Mesenchymal stem cell (in vitro differentiated cells and primary cell): ENCODE measurements at regions not wholly inside any gene's neighbourhood (a gene's known extent, or its start where the extent isn't known, plus 50 kb on each side); places are given as distances from the start of the nearest gene placed in this dataset.

Experiments used
- DNase-seq: peaks from one replicate; pipeline ENCODE4 v3.0.0-alpha.2; 2013
- H2AFZ ChIP-seq: one replicate; pipeline ENCODE4 v1.6.1; 2013; ENCODE audit warnings: low read depth, mild to moderate bottlenecking, control low read depth, inconsistent platforms, low read length, moderate library complexity
- H2AK5ac ChIP-seq: 2 replicates; pipeline ENCODE4 v1.6.1; 2013; ENCODE audit warnings: low read length, moderate library complexity, mild to moderate bottlenecking, inconsistent platforms; ENCODE audit not compliant: severe bottlenecking
- H2BK120ac ChIP-seq: one replicate; pipeline ENCODE4 v1.6.1; 2013; ENCODE audit warnings: low read depth, mild to moderate bottlenecking, inconsistent platforms, low read length, moderate library complexity
- H2BK12ac ChIP-seq, 2 experiments: one replicate each; pipeline ENCODE4 v1.6.1; 2013; ENCODE audit warnings: inconsistent platforms in 2 of 2, low read length in 2 of 2, mild to moderate bottlenecking in 2 of 2, moderate library complexity in 2 of 2, control low read depth in 1 of 2
- H2BK15ac ChIP-seq: one replicate; pipeline ENCODE4 v1.6.1; 2013; ENCODE audit warnings: mild to moderate bottlenecking, low read depth, inconsistent platforms; ENCODE audit not compliant: poor library complexity, severe bottlenecking
- H2BK5ac ChIP-seq: 2 replicates; pipeline ENCODE4 v1.6.1; 2013; ENCODE audit warnings: low read depth, mild to moderate bottlenecking, low read length, control low read depth, inconsistent platforms; ENCODE audit not compliant: poor library complexity, severe bottlenecking
- H3K14ac ChIP-seq, 2 experiments: one replicate each; pipeline ENCODE4 v1.6.1; 2013; ENCODE audit warnings: inconsistent platforms in 2 of 2, low read length in 2 of 2, control low read depth in 1 of 2, mild to moderate bottlenecking in 1 of 2, moderate library complexity in 1 of 2
- H3K18ac ChIP-seq, 2 experiments: one replicate each; pipeline ENCODE4 v1.6.1; 2013; ENCODE audit warnings: inconsistent platforms in 2 of 2, low read length in 2 of 2, control low read depth in 1 of 2, low read depth in 1 of 2, mild to moderate bottlenecking in 1 of 2
- H3K23ac ChIP-seq, 2 experiments: one replicate each; pipeline ENCODE4 v1.6.1; 2013; ENCODE audit warnings: inconsistent platforms in 2 of 2, low read length in 2 of 2, mild to moderate bottlenecking in 2 of 2, moderate library complexity in 2 of 2, control low read depth in 1 of 2
- H3K27ac ChIP-seq: 2 replicates; pipeline ENCODE4 v1.5.1; 2013; ENCODE audit warnings: mild to moderate bottlenecking, moderate library complexity, low read length, control low read depth, inconsistent platforms; ENCODE audit not compliant: poor library complexity, severe bottlenecking
- H3K27me3 ChIP-seq, 2 experiments: 2 replicates each; pipeline versions ENCODE4 v1.6.1 to v1.7.0; 2013; ENCODE audit warnings: low read length in 2 of 2, mild to moderate bottlenecking in 2 of 2, moderate library complexity in 2 of 2, control low read depth in 1 of 2, inconsistent platforms in 1 of 2; ENCODE audit not compliant: control insufficient read depth in 1 of 2, insufficient read depth in 1 of 2
- H3K36me3 ChIP-seq, 2 experiments: 2 replicates each; pipeline versions ENCODE4 v1.6.1 to v1.7.0; 2013; ENCODE audit warnings: low read length in 2 of 2, control low read depth in 1 of 2, inconsistent platforms in 1 of 2, low read depth in 1 of 2, mild to moderate bottlenecking in 1 of 2; ENCODE audit not compliant: insufficient read depth in 2 of 2, control insufficient read depth in 1 of 2
- H3K4ac ChIP-seq, 2 experiments: one replicate each; pipeline ENCODE4 v1.6.1; 2013; ENCODE audit warnings: inconsistent platforms in 2 of 2, low read length in 2 of 2, mild to moderate bottlenecking in 2 of 2, moderate library complexity in 2 of 2, control low read depth in 1 of 2, low read depth in 1 of 2
- H3K4me1 ChIP-seq: 2 replicates; pipeline ENCODE4 v1.6.1; 2013; ENCODE audit warnings: low read depth, low read length, control low read depth; ENCODE audit not compliant: control insufficient read depth, insufficient read depth
- H3K4me2 ChIP-seq: 2 replicates; pipeline ENCODE4 v1.6.1; 2013; ENCODE audit warnings: low read length, mild to moderate bottlenecking, inconsistent platforms; ENCODE audit not compliant: poor library complexity, severe bottlenecking
- H3K4me3 ChIP-seq, 2 experiments: 2 replicates each; pipeline versions ENCODE4 v1.5.1 to v1.7.0; 2013; ENCODE audit warnings: low read length in 2 of 2, mild to moderate bottlenecking in 2 of 2, control low read depth in 1 of 2, low read depth in 1 of 2; ENCODE audit not compliant: insufficient read depth in 1 of 2
- H3K79me1 ChIP-seq: replicated peaks from 2 replicates; pipeline ENCODE4 v1.6.1; 2013; ENCODE audit warnings: mild to moderate bottlenecking, control low read depth, low read length, inconsistent platforms; ENCODE audit not compliant: poor library complexity, severe bottlenecking
- H3K9ac ChIP-seq: 2 replicates; pipeline ENCODE4 v1.7.0; 2013; ENCODE audit warnings: mild to moderate bottlenecking, low read length, moderate library complexity
- H3K9me3 ChIP-seq: 2 replicates; pipeline ENCODE4 v1.7.0; 2013; ENCODE audit warnings: mild to moderate bottlenecking, low read length; ENCODE audit not compliant: control insufficient read depth
- H4K8ac ChIP-seq: one replicate; pipeline ENCODE4 v1.6.1; 2013; ENCODE audit warnings: inconsistent platforms, mild to moderate bottlenecking, low read length, moderate library complexity
- H4K91ac ChIP-seq: one replicate; pipeline ENCODE4 v1.6.1; 2013; ENCODE audit warnings: mild to moderate bottlenecking, low read length, inconsistent platforms
- WGBS: methylation state at CpG from one replicate; pipeline ENCODE4 v1.1.7; 2013; ENCODE audit warnings: mixed read lengths; 5-methylcytosine and 5-hydroxymethylcytosine counted together

DNA sequence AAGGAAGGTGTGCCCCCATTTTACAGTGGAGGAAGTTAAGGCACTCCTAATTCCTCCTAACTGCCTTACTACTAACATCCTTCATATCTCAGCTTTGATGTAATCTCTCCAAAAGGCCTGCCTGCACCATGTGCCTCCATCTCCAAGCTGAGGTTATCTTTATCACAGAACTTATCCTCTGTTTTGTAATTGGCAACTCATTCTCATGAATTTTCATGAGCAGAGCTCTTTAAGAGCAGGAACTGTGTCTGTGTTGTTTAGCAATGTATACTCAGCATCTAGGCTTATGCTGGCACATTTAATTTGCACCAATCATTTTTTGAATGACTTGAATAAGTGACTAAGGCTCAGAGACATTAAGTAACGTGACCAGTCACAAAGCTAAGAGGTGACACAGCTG lies 147.9 kb upstream of the VLDLR start:
- Histone ChIP-seq H2AK5ac (no peak overlapping the region), H3K9me3 (no peaks in the 10 kb centered on the region), H3K4me2 (no peak overlapping the region), H2BK120ac (no peak overlapping the region), H3K4me1 (no peaks in the 10 kb centered on the region), H3K4ac (no peak overlapping the region), H4K8ac (no peak overlapping the region), H3K23ac (no peak overlapping the region), H3K36me3 (no peaks in the 10 kb centered on the region), H3K18ac (no peak overlapping the region), H3K27ac (no peak overlapping the region), H3K79me1 (no peaks in the 10 kb centered on the region), H3K14ac (no peak overlapping the region), H3K4me3 (no peak overlapping the region), H3K27me3 (no peaks in the 10 kb centered on the region), H2BK15ac (no peak overlapping the region), H2BK12ac (no peak overlapping the region), H2AFZ (no peak overlapping the region), H3K9ac (no peak overlapping the region), H4K91ac (no peak overlapping the region), H2BK5ac (no peak overlapping the region)
- WGBS = no CpG with 5 or more reads among the region's 1 CpG
- DNase-seq = no peak

DNA sequence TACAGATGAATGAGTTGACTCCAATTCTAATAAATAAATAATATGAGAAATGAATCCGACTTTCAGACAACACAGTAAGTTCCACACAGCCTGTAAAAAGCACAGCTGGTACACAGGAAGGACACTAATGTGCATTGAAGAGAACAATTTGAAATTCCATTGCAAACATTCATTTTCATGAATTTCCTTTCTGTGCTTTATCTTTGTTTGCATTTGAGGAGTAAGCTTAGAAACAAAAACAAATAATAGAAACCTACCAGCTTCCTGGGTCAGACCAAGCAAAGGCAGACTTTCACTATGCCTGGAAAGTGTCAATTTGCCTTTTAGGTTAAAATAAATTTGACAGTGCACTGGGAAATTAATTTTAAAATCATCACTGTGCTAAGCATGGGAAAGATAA lies 143.8 kb upstream of the VLDLR start:
- Histone ChIP-seq H2AK5ac (no peak overlapping the region), H4K91ac (no peak overlapping the region), H4K8ac (no peak overlapping the region), H3K14ac (no peak overlapping the region), H2BK15ac (no peak overlapping the region), H3K4me3 (no peak overlapping the region), H2AFZ (no peak overlapping the region), H3K18ac (no peak overlapping the region), H2BK12ac (no peak overlapping the region), H3K27me3 (no peaks in the 10 kb centered on the region), H3K4ac (no peak overlapping the region), H3K79me1 (no peaks in the 10 kb centered on the region), H3K23ac (no peak overlapping the region), H3K9me3 (no peaks in the 10 kb centered on the region), H2BK120ac (no peak overlapping the region), H3K4me2 (no peak overlapping the region), H3K9ac (no peak overlapping the region), H2BK5ac (no peak overlapping the region), H3K27ac (no peak overlapping the region), H3K36me3 (no peaks in the 10 kb centered on the region), H3K4me1 (no peaks in the 10 kb centered on the region)
- 50% methylated on average over 1 of the region's 1 CpG for WGBS
- peak; percentile 3 for DNase-seq

DNA sequence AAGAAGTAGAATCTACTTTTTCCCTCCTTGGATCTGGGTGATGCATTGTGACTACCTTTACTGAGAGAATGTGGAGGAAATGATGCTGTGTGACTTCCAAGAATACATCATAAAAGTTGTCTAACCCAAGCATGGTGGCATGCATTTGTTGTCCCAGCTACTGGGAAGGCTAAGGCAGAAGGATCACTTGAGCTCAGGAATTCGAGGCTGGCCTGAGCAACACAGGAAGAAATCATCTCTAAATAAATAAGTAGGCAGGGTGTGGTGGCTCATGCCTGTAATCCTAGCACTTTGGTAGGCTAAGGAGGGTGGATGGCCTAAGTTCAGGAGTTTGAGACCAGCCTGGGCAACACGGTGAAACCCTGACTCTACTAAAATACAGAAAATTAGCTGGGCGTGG lies 143.2 kb upstream of the VLDLR start:
- Histone ChIP-seq H3K36me3 (no peaks in the 10 kb centered on the region), H3K27me3 (no peaks in the 10 kb centered on the region), H4K8ac (no peak overlapping the region), H2BK15ac (no peak overlapping the region), H3K14ac (no peak overlapping the region), H2AK5ac (no peak overlapping the region), H3K79me1 (no peaks in the 10 kb centered on the region), H3K18ac (no peak overlapping the region), H3K4me3 (no peak overlapping the region), H3K23ac (no peak overlapping the region), H2AFZ (no peak overlapping the region), H3K9ac (no peak overlapping the region), H2BK5ac (no peak overlapping the region), H3K9me3 (no peaks in the 10 kb centered on the region), H2BK120ac (no peak overlapping the region), H3K27ac (no peak overlapping the region), H3K4me2 (no peak overlapping the region), H2BK12ac (no peak overlapping the region), H3K4ac (no peak overlapping the region), H3K4me1 (no peaks in the 10 kb centered on the region), H4K91ac (no peak overlapping the region)
- DNase-seq = no peak
- WGBS = 71% methylated on average over 3 of the region's 3 CpGs

DNA sequence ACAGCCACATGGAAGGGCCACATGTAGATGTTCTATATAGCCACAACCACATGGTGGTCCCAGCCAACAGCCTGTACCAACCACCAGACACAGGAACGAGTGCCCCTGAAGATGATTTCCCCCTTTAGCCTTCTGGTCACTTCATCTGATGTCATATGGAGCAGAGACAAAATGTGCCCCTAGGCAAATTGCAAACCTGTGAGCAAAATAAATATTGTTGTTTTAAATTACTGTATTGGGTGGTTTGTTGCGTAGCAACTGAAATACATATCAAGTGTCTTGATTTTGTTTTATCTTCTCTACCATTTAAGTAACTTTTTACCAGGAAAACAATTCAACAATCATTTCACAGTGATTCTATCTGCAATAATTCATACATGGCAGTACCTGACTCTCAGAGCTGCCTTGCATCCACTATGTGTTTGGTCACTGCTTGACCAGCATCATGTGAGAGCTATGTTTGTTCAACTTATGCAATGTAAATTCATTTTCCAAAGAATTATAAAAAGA lies 142.5 kb upstream of the VLDLR start:
- Histone ChIP-seq H3K4me1 (no peaks in the 10 kb centered on the region), H3K18ac (no peak overlapping the region), H3K4me3 (no peak overlapping the region), H3K79me1 (no peaks in the 10 kb centered on the region), H2BK5ac (no peak overlapping the region), H3K23ac (no peak overlapping the region), H2AK5ac (no peak overlapping the region), H2BK12ac (no peak overlapping the region), H3K27ac (no peak overlapping the region), H3K36me3 (no peaks in the 10 kb centered on the region), H3K27me3 (no peaks in the 10 kb centered on the region), H2BK15ac (no peak overlapping the region), H3K9ac (no peak overlapping the region), H3K14ac (no peak overlapping the region), H3K9me3 (no peaks in the 10 kb centered on the region), H4K8ac (no peak overlapping the region), H4K91ac (no peak overlapping the region), H3K4ac (no peak overlapping the region), H2BK120ac (no peak overlapping the region), H2AFZ (no peak overlapping the region), H3K4me2 (no peak overlapping the region)
- WGBS = no CpG with 5 or more reads among the region's 2 CpGs
- no peak for DNase-seq
